NT2/D1 (cell line): ENCODE measurements at regions not wholly inside any gene's neighbourhood (a gene's known extent, or its start where the extent isn't known, plus 50 kb on each side); places are given as distances from the start of the nearest gene placed in this dataset.

Source experiments
- SUZ12 ChIP-seq: IDR thresholded peaks from 2 replicates; pipeline ENCODE4 v1.6.1; 2011; ENCODE audit not compliant: insufficient read length, insufficient read depth; ENCODE audit errors: extremely low read depth
- YY1 ChIP-seq: IDR thresholded peaks from 2 replicates; pipeline ENCODE4 v1.6.1; 2011; ENCODE audit not compliant: insufficient read length, insufficient read depth

DNA sequence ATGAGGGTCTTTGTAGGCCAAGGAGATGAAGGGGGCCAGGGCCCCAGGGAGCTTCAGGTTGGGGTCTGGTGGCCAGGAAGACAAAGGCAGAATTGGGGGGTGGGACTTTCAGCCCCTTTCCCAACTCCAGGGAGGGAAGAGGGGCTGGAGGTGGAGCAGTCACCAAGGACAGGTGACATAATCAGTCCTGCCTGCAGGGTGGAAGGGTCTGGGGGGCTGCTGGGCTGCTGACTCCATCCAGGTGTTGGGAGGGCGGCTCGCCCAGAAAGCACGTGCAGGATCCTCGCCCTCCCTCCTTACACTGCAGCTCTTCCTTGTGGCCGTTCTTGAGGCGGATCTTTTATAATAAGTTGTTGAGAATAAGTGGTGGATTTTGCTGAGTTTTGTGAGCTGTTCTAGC is 1491.1 kb downstream of the TBC1D22A start:
- TF ChIP-seq YY1: no peak
- TF ChIP-seq SUZ12: no peak
